GM21447 (cell line): ENCODE measurements at regions not wholly inside any gene's neighbourhood (a gene's known extent, or its start where the extent isn't known, plus 50 kb on each side); places are given as distances from the start of the nearest gene placed in this dataset.
"Not testable (repeated sequence)": the region's sequence is repeated elsewhere in the genome, so short reads cannot be mapped to it uniquely, and the experiment has no call there.

Source experiments
- ATAC-seq: cut with Tn5 transposase; IDR thresholded peaks from one replicate; pipeline ENCODE4 v1.9.1; 2021; ENCODE audit not compliant: unreplicated experiment

GRCh38 chr5:57727591-57727990 lies 245.0 kb upstream of the ACTBL2 start:
- no peak for ATAC-seq

GRCh38 chr5:57725658-57726504 lies 243.3 kb upstream of the ACTBL2 start:
- ATAC-seq, result no peak

GRCh38 chr5:57724836-57725235 lies 242.2 kb upstream of the ACTBL2 start:
- no peak for ATAC-seq

- no peak for ATAC-seq
Observed at GRCh38 chr5:57721226-57721625, 238.6 kb upstream of the ACTBL2 start.

DNA sequence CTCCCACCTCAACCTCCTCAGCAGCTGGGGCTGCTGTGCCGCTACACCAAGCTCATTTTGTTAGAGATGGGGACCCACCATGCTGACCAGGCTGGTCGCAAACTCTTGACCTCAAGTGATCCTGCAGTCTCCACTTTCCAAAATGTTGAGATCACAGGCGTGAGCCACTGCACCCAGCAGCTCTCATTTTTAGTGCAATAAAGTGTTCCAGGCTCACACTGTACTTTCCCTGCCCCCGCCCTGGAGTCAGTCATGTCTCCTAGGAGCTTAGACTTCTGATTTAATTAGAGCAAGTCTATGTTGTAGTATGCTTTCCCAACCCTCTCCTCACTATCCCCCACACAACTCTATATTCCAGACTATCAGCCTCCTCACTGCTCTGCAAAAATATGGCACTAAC lies 238.0 kb upstream of the ACTBL2 start:
- ATAC-seq, result no peak

DNA sequence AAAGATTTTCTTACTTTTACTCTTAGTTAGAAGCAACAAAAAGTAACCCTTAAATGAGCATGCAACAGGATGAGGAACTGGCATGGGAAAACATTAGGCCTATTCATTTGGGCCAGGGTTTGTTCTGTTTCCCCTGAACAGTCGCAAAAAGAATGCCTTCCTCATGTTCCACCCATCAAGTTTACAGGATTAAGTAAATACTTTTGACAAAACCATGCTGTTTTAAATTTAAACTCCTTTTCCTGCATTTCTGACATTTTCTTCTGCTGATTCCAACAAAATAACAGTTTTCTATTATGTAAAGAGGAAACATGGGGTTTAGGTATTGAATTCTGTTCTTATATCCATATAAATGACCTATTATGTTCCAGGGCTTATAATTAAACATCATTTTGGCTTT lies 236.6 kb upstream of the ACTBL2 start:
- ATAC-seq, result no peak

DNA sequence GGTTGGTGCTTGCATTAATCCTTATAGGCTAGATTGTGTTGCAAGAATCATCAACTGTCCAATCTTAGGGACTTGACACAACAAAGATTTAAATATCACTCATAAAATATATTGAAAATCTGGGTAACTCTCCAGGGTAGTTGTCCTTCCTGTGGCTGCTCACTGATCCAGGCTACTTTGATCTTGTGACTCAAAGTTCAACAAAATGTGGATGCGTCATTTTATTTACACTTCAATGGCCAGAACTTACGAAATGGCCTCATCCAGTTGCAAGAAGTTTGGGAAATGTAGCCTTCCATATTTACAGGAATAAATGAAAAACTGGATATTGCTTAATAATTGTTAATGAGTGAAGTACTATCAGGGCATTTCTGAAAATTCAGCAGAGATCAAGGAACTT lies 235.5 kb upstream of the ACTBL2 start:
- no peak for ATAC-seq

DNA sequence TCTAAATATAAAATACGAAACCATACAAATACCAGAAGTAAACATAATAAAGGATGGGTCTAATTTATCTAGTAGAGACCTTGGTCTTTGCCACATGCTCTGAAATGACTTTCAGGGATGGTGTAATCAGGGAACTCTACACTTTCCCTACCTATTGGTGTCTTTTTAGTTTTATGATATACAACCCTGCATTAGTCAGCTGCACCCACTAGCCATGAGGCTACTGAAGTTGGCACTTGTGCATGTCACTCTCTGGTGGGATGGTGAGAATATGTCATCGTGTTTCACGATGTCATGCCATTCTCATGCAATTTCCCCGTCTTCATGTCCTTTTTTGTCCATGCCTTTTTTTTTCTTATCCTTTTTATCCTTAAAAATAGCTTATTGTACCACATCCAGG lies 234.9 kb upstream of the ACTBL2 start:
- no peak for ATAC-seq

- ATAC-seq, result no peak
Observed at GRCh38 chr5:57716661-57717060, 234.1 kb upstream of the ACTBL2 start.

DNA sequence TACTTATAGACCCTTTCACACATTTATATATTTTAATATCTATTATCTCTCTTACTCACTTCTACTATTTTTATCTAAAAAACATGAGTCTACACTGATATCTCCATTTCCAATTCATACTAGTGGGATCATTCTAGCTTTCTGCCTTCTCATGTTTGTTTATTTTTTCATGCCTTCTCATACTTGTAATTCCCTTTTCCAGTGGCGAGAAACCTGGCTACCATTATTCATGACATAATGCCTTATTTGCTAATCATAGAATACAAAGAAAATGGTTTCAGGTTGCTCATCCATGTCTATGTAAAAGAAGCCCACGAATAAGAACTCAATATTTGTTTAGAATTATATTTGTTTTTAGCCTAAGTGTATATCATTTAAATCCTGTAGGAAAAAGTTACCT lies 232.7 kb upstream of the ACTBL2 start:
- no peak for ATAC-seq

GRCh38 chr5:57713535-57713934 lies 230.9 kb upstream of the ACTBL2 start:
- ATAC-seq, result not testable (repeated sequence)

DNA sequence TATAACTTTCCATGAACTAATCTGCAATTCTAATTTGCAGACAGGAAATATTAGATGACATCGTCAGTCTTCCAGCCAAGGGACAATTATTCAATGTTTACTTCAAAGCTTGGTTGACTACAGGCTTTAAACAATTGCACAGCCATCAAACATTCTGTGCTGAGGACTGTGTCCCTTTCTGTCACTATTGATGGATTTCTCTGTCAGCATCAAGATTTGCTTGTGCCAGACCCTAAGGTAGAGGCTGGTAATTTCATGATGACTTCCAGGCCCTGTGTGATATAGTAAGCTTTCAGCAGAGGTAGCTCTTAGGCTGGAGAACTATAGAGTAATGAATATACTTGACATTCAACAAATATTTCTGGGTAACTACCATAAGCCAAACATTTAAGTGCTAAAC lies 229.3 kb upstream of the ACTBL2 start:
- no peak for ATAC-seq

- no peak for ATAC-seq
Observed at GRCh38 chr5:57711471-57711870, 228.9 kb upstream of the ACTBL2 start.

GRCh38 chr5:57710126-57710525 lies 227.5 kb upstream of the ACTBL2 start:
- no peak for ATAC-seq

DNA sequence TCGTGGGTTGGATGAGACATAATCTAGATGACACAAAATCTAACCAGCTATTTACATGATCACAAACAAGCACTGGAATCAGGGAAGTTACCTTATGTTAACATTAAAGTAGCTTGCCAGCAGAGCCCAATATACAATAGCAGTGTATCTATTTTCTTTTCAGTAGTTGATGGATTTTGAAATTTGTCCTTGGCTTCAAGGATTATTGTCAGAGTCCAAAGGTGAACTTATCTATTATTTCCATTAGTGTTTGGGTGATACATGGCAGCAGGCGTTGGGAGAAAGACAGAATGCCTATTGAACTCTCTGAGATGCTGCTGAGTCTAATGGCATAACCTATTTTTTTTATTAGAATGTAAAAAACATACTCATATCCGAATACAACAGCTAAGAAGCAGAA lies 223.2 kb upstream of the ACTBL2 start:
- ATAC-seq, result no peak

DNA sequence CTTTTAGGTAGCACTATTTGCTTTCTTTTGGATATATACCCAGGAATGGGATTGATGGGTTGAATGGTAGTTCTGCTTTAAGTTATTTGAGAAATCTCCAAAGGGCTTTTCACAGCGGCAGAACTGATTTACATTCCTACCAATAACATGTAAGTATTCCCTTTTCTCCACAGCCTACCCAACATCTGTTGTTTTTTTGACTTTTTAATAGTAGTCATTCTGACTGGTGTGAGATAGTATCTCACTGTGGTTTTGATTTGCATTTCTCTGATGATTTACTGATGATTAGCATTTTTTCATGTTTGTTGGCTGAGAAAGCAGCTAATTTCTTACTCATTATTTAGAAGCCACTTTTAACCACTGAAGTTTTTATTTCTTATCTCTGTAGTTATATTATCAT lies 221.1 kb upstream of the ACTBL2 start:
- no peak for ATAC-seq

DNA sequence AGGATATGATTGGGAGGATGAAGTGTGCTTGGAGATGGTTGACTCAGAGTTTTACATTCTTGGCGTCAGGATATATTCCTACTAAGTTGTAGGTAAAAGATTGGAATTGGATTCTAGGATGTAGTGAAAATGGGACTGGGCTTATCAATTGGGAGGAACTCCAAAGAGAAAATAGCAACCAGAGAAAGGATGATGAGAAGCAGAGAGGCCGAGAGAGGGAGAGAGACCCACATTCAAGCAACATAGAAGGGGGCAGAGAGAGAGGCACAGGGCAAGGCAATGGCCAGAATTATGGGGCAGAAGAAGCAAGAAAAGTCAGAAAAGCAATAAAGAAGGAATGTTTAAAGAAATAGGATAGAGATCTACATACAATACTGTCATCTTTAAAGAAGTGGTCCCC lies 217.9 kb upstream of the ACTBL2 start:
- no peak for ATAC-seq

GRCh38 chr5:57700072-57700471 lies 217.5 kb upstream of the ACTBL2 start:
- ATAC-seq, result no peak

GRCh38 chr5:57698802-57699201 lies 216.2 kb upstream of the ACTBL2 start:
- no peak for ATAC-seq

GRCh38 chr5:57698086-57698485 lies 215.5 kb upstream of the ACTBL2 start:
- ATAC-seq, result no peak

DNA sequence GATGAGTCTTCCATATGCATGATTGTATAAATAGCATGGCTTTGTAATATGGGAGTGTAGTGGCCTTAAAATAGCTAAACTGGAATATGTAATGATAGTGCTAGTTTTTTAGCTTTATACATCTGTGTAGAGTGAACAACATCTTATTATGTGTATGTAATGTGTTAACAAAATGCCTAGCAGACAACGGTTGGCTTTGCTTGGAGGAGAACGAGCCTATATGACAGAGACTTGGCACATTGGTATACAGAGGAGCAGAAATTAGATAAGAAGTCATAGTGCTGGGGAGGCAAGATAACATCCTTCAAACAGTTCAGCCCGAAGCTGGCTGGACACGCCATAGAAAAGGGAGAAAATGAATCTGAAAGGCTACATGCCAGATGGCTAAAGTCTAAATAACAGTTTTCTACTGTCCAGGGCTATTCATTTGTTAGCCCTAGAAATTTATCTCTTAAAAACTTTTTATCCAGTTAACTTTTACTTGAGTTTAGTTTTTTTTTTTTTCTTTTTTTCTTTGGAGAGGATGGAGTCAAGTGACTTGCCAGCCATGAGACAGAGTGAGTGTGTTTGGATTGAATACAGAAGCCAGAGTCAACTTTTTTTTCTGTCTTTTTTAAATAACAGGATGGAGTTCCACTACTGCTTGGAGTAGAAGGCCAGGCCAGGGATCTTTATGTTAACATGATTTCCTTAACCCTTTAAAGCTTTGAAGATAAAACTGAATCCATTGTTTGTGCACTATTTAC lies 214.4 kb upstream of the ACTBL2 start:
- ATAC-seq, result no peak

DNA sequence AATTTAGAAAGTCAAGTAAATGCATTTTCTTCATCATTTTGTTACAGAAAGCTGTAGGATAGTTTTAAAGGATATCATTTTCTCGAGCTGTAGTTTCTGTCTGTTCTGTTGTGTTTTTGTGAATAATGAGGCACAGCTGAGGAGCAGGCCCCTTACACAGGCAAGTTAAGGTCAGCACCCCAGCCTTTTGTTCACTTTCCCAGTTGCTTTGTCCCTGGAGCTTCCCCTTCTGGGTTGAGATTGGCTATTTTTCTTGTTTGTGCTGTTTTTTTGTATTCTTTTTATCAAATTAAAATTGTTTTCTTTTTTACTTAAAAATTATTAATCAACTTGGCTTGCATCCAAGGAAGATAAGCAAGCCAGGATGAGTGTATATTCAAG lies 213.8 kb upstream of the ACTBL2 start:
- ATAC-seq, result no peak
